IMR-90 (cell line): ENCODE measurements at regions not wholly inside any gene's neighbourhood (a gene's known extent, or its start where the extent isn't known, plus 50 kb on each side); places are given as distances from the start of the nearest gene placed in this dataset.

Experiments
- ATAC-seq: fragments of 200-7000 bp; cut with Tn5 transposase; 2 replicates; pipeline ENCODE4 v1.9.1; 2020; ENCODE audit warnings: low read depth, mild to moderate bottlenecking, moderate library complexity
- BruUV-seq: library from RNA; stranded (reverse); fragments of 400-500 nt; replicated peaks from 2 replicates; lab custom pipeline; 2021; lab: Mats Ljungman, UMichigan
- CTCF ChIA-PET: fragments of 300-600 bp; formaldehyde crosslinking; extraction: SDS; loops from one replicate; lab custom pipeline; 2021; ENCODE audit warnings: antibody characterized with exemption; lab: Yijun Ruan, JAX
- POLR2A ChIA-PET: fragments of 300-600 bp; sonication (Branson Sonifier 250); formaldehyde crosslinking; loops from one replicate; lab custom pipeline; 2022; ENCODE audit warnings: antibody characterized with exemption; ENCODE audit not compliant: unreplicated experiment; lab: Charles Lee
- DNase-seq: peaks from one replicate; pipeline ENCODE4 v3.0.0; 2013
- H2AFZ ChIP-seq: replicated peaks from 2 replicates; pipeline ENCODE3; 2013; ENCODE audit warnings: low read length, mild to moderate bottlenecking; ENCODE audit not compliant: poor library complexity
- H2AK5ac ChIP-seq: 2 replicates; pipeline ENCODE4 v1.6.1; 2013; ENCODE audit warnings: low read depth, low read length, inconsistent platforms
- H2AK9ac ChIP-seq: replicated peaks from 2 replicates; pipeline ENCODE3; 2013; ENCODE audit warnings: mild to moderate bottlenecking, low read depth, low read length, moderate library complexity; ENCODE audit not compliant: poor library complexity
- H2BK120ac ChIP-seq: 2 replicates; pipeline ENCODE4 v1.6.1; 2013; ENCODE audit warnings: low read depth, low read length, inconsistent platforms
- H2BK15ac ChIP-seq: 3 replicates; pipeline ENCODE4 v1.6.1; 2013; ENCODE audit warnings: low read depth, low read length, inconsistent platforms
- H2BK20ac ChIP-seq: 2 replicates; pipeline ENCODE4 v1.6.1; 2013; ENCODE audit warnings: low read depth, mild to moderate bottlenecking, inconsistent platforms, low read length, moderate library complexity
- H2BK5ac ChIP-seq: 2 replicates; pipeline ENCODE4 v1.6.1; 2013; ENCODE audit warnings: mild to moderate bottlenecking, low read depth, low read length, inconsistent platforms; ENCODE audit not compliant: poor library complexity, severe bottlenecking
- H3K14ac ChIP-seq: replicated peaks from 2 replicates; pipeline ENCODE4 v1.6.1; 2013; ENCODE audit warnings: low read depth, low read length, inconsistent platforms
- H3K18ac ChIP-seq: 2 replicates; pipeline ENCODE4 v1.6.1; 2013; ENCODE audit warnings: low read depth, low read length, control low read depth
- H3K23ac ChIP-seq: 2 replicates; pipeline ENCODE4 v1.6.1; 2013; ENCODE audit warnings: low read depth, low read length, inconsistent platforms
- H3K27ac ChIP-seq: 2 replicates; pipeline ENCODE4 v1.5.1; 2013; ENCODE audit warnings: mild to moderate bottlenecking, control low read depth, low read length; ENCODE audit not compliant: insufficient read depth
- H3K27me3 ChIP-seq: 2 replicates; pipeline ENCODE4 v1.6.1; 2013; ENCODE audit warnings: low read length; ENCODE audit not compliant: control insufficient read depth, insufficient read depth
- H3K36me3 ChIP-seq: 2 replicates; pipeline ENCODE4 v1.6.1; 2013; ENCODE audit warnings: low read length, mixed read lengths; ENCODE audit not compliant: control insufficient read depth, insufficient read depth
- H3K4ac ChIP-seq: 2 replicates; pipeline ENCODE4 v1.6.1; 2013; ENCODE audit warnings: low read depth, low read length, inconsistent platforms
- H3K4me1 ChIP-seq: 2 replicates; pipeline ENCODE4 v1.6.1; 2013; ENCODE audit warnings: low read length, mixed read lengths; ENCODE audit not compliant: control insufficient read depth, insufficient read depth
- H3K4me2 ChIP-seq: 2 replicates; pipeline ENCODE4 v1.6.1; 2013; ENCODE audit warnings: low read depth, mild to moderate bottlenecking, control low read depth, low read length, moderate library complexity
- H3K4me3 ChIP-seq: 2 replicates; pipeline ENCODE4 v1.5.1; 2013; ENCODE audit warnings: low read depth, mild to moderate bottlenecking, control low read depth, low read length, moderate library complexity; ENCODE audit not compliant: insufficient read depth
- H3K56ac ChIP-seq: 2 replicates; pipeline ENCODE4 v1.6.1; 2013; ENCODE audit warnings: low read length, inconsistent platforms; ENCODE audit not compliant: insufficient read depth; ENCODE audit errors: extremely low read depth
- H3K79me1 ChIP-seq, 2 experiments: 2 replicates each; pipeline ENCODE4 v1.6.1; 2013; ENCODE audit warnings: low read length in 2 of 2, inconsistent platforms in 1 of 2, low read depth in 1 of 2
- H3K9ac ChIP-seq: 2 replicates; pipeline ENCODE4 v1.6.1; 2013; ENCODE audit warnings: low read depth, low read length, control low read depth
- H3K9me1 ChIP-seq: 2 replicates; pipeline ENCODE4 v1.6.1; 2013; ENCODE audit warnings: low read length, inconsistent platforms; ENCODE audit not compliant: insufficient read depth
- H3K9me3 ChIP-seq: 2 replicates; pipeline ENCODE4 v1.6.1; 2013; ENCODE audit warnings: low read length; ENCODE audit not compliant: control insufficient read depth, insufficient read depth
- H4K20me1 ChIP-seq: 2 replicates; pipeline ENCODE4 v1.6.1; 2013; ENCODE audit warnings: low read length, inconsistent platforms; ENCODE audit not compliant: insufficient read depth
- H4K5ac ChIP-seq: 2 replicates; pipeline ENCODE4 v1.6.1; 2013; ENCODE audit warnings: mild to moderate bottlenecking, low read depth, low read length, control low read depth
- H4K8ac ChIP-seq, 2 experiments: 2 replicates each; pipeline ENCODE4 v1.6.1; 2013; ENCODE audit warnings: low read depth in 2 of 2, low read length in 2 of 2, control low read depth in 1 of 2, inconsistent platforms in 1 of 2
- H4K91ac ChIP-seq: 2 replicates; pipeline ENCODE4 v1.6.1; 2013; ENCODE audit warnings: low read depth, low read length, inconsistent platforms; ENCODE audit not compliant: insufficient read depth
- BHLHE40 ChIP-seq: fragments of 150-350 bp; IDR thresholded peaks from 2 replicates; pipeline ENCODE4 v1.6.1; 2016; ENCODE audit warnings: mild to moderate bottlenecking, low read depth, low read length
- CEBPB ChIP-seq: IDR thresholded peaks from 2 replicates; pipeline ENCODE4 v1.6.1; 2012; ENCODE audit warnings: low read depth, low read length, improper control_type of control experiment
- CHD1 ChIP-seq: IDR thresholded peaks from 2 replicates; pipeline ENCODE4 v1.6.1; 2012; ENCODE audit warnings: low read depth, low read length, improper control_type of control experiment
- CTCF ChIP-seq: conservative IDR thresholded peaks from 2 replicates; pipeline ENCODE4 v1.5.1; 2012; ENCODE audit warnings: mild to moderate bottlenecking, low read depth, low read length, improper control_type of control experiment
- ELK1 ChIP-seq: fragments of 150-350 bp; IDR thresholded peaks from 2 replicates; pipeline ENCODE4 v1.6.1; 2016; ENCODE audit warnings: low read depth, mild to moderate bottlenecking, low read length, moderate library complexity, borderline replicate concordance
- FOS ChIP-seq: fragments of 150-350 bp; IDR thresholded peaks from 2 replicates; pipeline ENCODE4 v1.6.1; 2016; ENCODE audit warnings: low read depth, low read length
- MAZ ChIP-seq: IDR thresholded peaks from 2 replicates; pipeline ENCODE4 v1.6.1; 2012; ENCODE audit warnings: low read depth, mild to moderate bottlenecking, low read length, improper control_type of control experiment, moderate library complexity, borderline replicate concordance
- NFE2L2 ChIP-seq: fragments of 150-350 bp; IDR thresholded peaks from 2 replicates; pipeline ENCODE4 v1.6.1; 2016; ENCODE audit warnings: low read depth, mild to moderate bottlenecking, low read length
- RFX5 ChIP-seq: IDR thresholded peaks from 2 replicates; pipeline ENCODE4 v1.8.0; 2012; ENCODE audit warnings: low read depth, mild to moderate bottlenecking, low read length, moderate library complexity
- USF2 ChIP-seq: fragments of 150-350 bp; IDR thresholded peaks from 2 replicates; pipeline ENCODE4 v1.6.1; 2017; ENCODE audit warnings: mild to moderate bottlenecking, antibody characterized with exemption, low read length, low read depth
- WGBS, 2 experiments: methylation state at CpG; one replicate each; pipeline versions ENCODE4 v1.1.5 to v1.1.7; 2013; ENCODE audit warnings: missing lambda C conversion rate in 2 of 2; ENCODE audit not compliant: insufficient read length in 1 of 2; ENCODE audit errors: extremely low coverage in 2 of 2; 5-methylcytosine and 5-hydroxymethylcytosine counted together
- dilution Hi-C: fragments of 300-500 bp; cut with HindIII; formaldehyde crosslinking; loops from one replicate; pipeline ENCODE4 v1.14.3; 2018; ENCODE audit warnings: low sequenced_read_pairs; ENCODE audit not compliant: unreplicated experiment
- in situ Hi-C: fragments of 300-500 bp; cut with MboI; formaldehyde crosslinking; loops from 3 replicates; pipeline ENCODE4 v1.14.3; 2019; ENCODE audit warnings: low sequenced_read_pairs, inconsistent platforms, mixed read lengths
- intact Hi-C: fragments of 100-400 bp; cut with micrococcal nuclease; formaldehyde crosslinking; loops from 2 replicates; pipeline ENCODE4 v1.10.0; 2022

- Histone ChIP-seq H2AK9ac (no peak overlapping the region), H2BK15ac (no peak overlapping the region), H4K20me1 (no peaks in the 10 kb centered on the region), H4K5ac (no peak overlapping the region), H3K23ac (no peak overlapping the region), H3K4me2 (no peak overlapping the region), H3K9me1 (no peaks in the 10 kb centered on the region), H4K8ac (no peak overlapping the region), H3K56ac (no peak overlapping the region), H2AFZ (no peak overlapping the region), H3K4me3 (no peak overlapping the region), H2BK5ac (no peak overlapping the region), H2AK5ac (no peak overlapping the region), H2BK120ac (no peak overlapping the region), H4K91ac (no peak overlapping the region), H3K27ac (no peak overlapping the region), H3K14ac (no peak overlapping the region), H3K9me3 (peaks cover 2% of the 10 kb centered on the region; the same call in 1 of the 2 replicates), H2BK20ac (no peak overlapping the region), H3K36me3 (no peaks in the 10 kb centered on the region), H3K27me3 (no peaks in the 10 kb centered on the region), H3K4ac (no peak overlapping the region), H3K9ac (no peak overlapping the region), H3K79me1 (no peaks in the 10 kb centered on the region), H3K18ac (no peak overlapping the region), H3K4me1 (no peaks in the 10 kb centered on the region)
- DNase-seq (no peak), ATAC-seq (no peak)
- no TSS peak for BruUV-seq
- ChIA-PET POLR2A (no interaction called here), CTCF (no interaction called here)
- intact Hi-C loops (no loop called here), dilution Hi-C loops (no loop called here), in situ Hi-C loops (no loop called here)
- no CpG with 5 or more reads among the region's 1 CpG for WGBS, 2 experiments
- no peak for TF ChIP-seq BHLHE40
- TF ChIP-seq ELK1 = no peak
- no peak for TF ChIP-seq MAZ
- TF ChIP-seq FOS = no peak
- TF ChIP-seq CTCF = no peak
- no peak for TF ChIP-seq NFE2L2
- TF ChIP-seq CHD1 = no peak
- TF ChIP-seq CEBPB = no peak
- no peak for TF ChIP-seq RFX5
- TF ChIP-seq USF2 = no peak
Measured at GRCh38 chr4:164177753-164178152, 576.2 kb upstream of the SMIM31 start.
